ENCODE measurements at regions not wholly inside any gene's neighbourhood (a gene's known extent, or its start where the extent isn't known, plus 50 kb on each side); places are given as distances from the start of the nearest gene placed in this dataset.

- TF ChIP-seq TCF12 (IDR thresholded peaks at IDR 0.05; ENCODE audit: low read depth), result no peak
- no peak for TF ChIP-seq TEAD4 (IDR thresholded peaks at IDR 0.05)
- TF ChIP-seq NFIC (IDR thresholded peaks at IDR 0.05), result no peak
- TF ChIP-seq USF1 (IDR thresholded peaks at IDR 0.05), result no peak
- no peak for TF ChIP-seq ZBTB7A (IDR thresholded peaks at IDR 0.05; ENCODE audit: low read depth)
- no peak for TF ChIP-seq EGR1 (IDR thresholded peaks at IDR 0.05)
- TF ChIP-seq TAF1 (IDR thresholded peaks at IDR 0.05; ENCODE audit: low read depth), result no peak
- TF ChIP-seq RAD21 (IDR thresholded peaks at IDR 0.05; ENCODE audit: low read depth), result no peak
- no peak for TF ChIP-seq CREB1 (IDR thresholded peaks at IDR 0.05; ENCODE audit: low read depth)
- no peak for TF ChIP-seq REST (IDR thresholded peaks at IDR 0.05; ENCODE audit: low read depth)
- no peak for TF ChIP-seq FOXM1 (IDR thresholded peaks at IDR 0.05; ENCODE audit: borderline replicate concordance, low read depth)
- TF ChIP-seq EP300 (IDR thresholded peaks at IDR 0.05; ENCODE audit: borderline replicate concordance), result no peak
- no peak for TF ChIP-seq YY1 (IDR thresholded peaks at IDR 0.05; ENCODE audit: low read depth)
- no peak for TF ChIP-seq CEBPB (IDR thresholded peaks at IDR 0.05)
Observed at GRCh38 chr14:22095860-22096513, 422.4 kb upstream of the OR4E1 start.

GRCh38 chr14:22089940-22090339 lies 416.3 kb upstream of the OR4E1 start:
- TF ChIP-seq TCF12 (IDR thresholded peaks at IDR 0.05; ENCODE audit: low read depth) (no peak), NFIC (IDR thresholded peaks at IDR 0.05) (no peak), YY1 (IDR thresholded peaks at IDR 0.05; ENCODE audit: low read depth) (no peak), REST (IDR thresholded peaks at IDR 0.05; ENCODE audit: low read depth) (no peak), TAF1 (IDR thresholded peaks at IDR 0.05; ENCODE audit: low read depth) (no peak), FOXM1 (IDR thresholded peaks at IDR 0.05; ENCODE audit: borderline replicate concordance, low read depth) (no peak), CEBPB (IDR thresholded peaks at IDR 0.05) (no peak), CREB1 (IDR thresholded peaks at IDR 0.05; ENCODE audit: low read depth) (no peak), RAD21 (IDR thresholded peaks at IDR 0.05; ENCODE audit: low read depth) (no peak), EP300 (IDR thresholded peaks at IDR 0.05; ENCODE audit: borderline replicate concordance) (no peak), EGR1 (IDR thresholded peaks at IDR 0.05) (no peak), TEAD4 (IDR thresholded peaks at IDR 0.05) (no peak), USF1 (IDR thresholded peaks at IDR 0.05) (no peak), ZBTB7A (IDR thresholded peaks at IDR 0.05; ENCODE audit: low read depth) (no peak), MAX (IDR thresholded peaks at IDR 0.05) (no peak)

GRCh38 chr14:22088614-22089342 lies 415.2 kb upstream of the OR4E1 start:
- TF ChIP-seq TCF12 (IDR thresholded peaks at IDR 0.05; ENCODE audit: low read depth) (no peak), MAX (IDR thresholded peaks at IDR 0.05) (no peak), EP300 (IDR thresholded peaks at IDR 0.05; ENCODE audit: borderline replicate concordance) (no peak), ZBTB7A (IDR thresholded peaks at IDR 0.05; ENCODE audit: low read depth) (no peak), TAF1 (IDR thresholded peaks at IDR 0.05; ENCODE audit: low read depth) (no peak)

GRCh38 chr14:22086131-22086530 lies 412.5 kb upstream of the OR4E1 start:
- TF ChIP-seq TCF12 (IDR thresholded peaks at IDR 0.05; ENCODE audit: low read depth) (no peak), FOXM1 (IDR thresholded peaks at IDR 0.05; ENCODE audit: borderline replicate concordance, low read depth) (no peak), RAD21 (IDR thresholded peaks at IDR 0.05; ENCODE audit: low read depth) (no peak), NFIC (IDR thresholded peaks at IDR 0.05) (no peak), ZBTB7A (IDR thresholded peaks at IDR 0.05; ENCODE audit: low read depth) (no peak), MAX (IDR thresholded peaks at IDR 0.05) (no peak), USF1 (IDR thresholded peaks at IDR 0.05) (no peak), REST (IDR thresholded peaks at IDR 0.05; ENCODE audit: low read depth) (no peak), YY1 (IDR thresholded peaks at IDR 0.05; ENCODE audit: low read depth) (no peak), CREB1 (IDR thresholded peaks at IDR 0.05; ENCODE audit: low read depth) (no peak), CEBPB (IDR thresholded peaks at IDR 0.05) (no peak), TAF1 (IDR thresholded peaks at IDR 0.05; ENCODE audit: low read depth) (no peak), EP300 (IDR thresholded peaks at IDR 0.05; ENCODE audit: borderline replicate concordance) (no peak), TEAD4 (IDR thresholded peaks at IDR 0.05) (no peak), EGR1 (IDR thresholded peaks at IDR 0.05) (no peak)
